K562 (cell line): ENCODE measurements at regions not wholly inside any gene's neighbourhood (a gene's known extent, or its start where the extent isn't known, plus 50 kb on each side); places are given as distances from the start of the nearest gene placed in this dataset.

Experiments used
- CREB1 ChIP-seq, 2 experiments: sonication (generic) in 1 of 2; formaldehyde crosslinking in 1 of 2; IDR thresholded peaks; 2 replicates each; pipeline versions ENCODE4 v1.6.1 to v1.8.0; 2012 to 2022; ENCODE audit warnings: inconsistent platforms in 1 of 2, mild to moderate bottlenecking in 1 of 2, missing genetic modification reagents in 1 of 2, moderate library complexity in 1 of 2
- ELF4 ChIP-seq: fragments of 450-650 bp; formaldehyde crosslinking; IDR thresholded peaks from 2 replicates; pipeline ENCODE4 v1.4.0; 2022; ENCODE audit warnings: missing genetic modification characterization
- ELK1 ChIP-seq: sonication (generic); formaldehyde crosslinking; IDR thresholded peaks from 2 replicates; pipeline ENCODE4 v1.8.1; 2022; ENCODE audit warnings: missing genetic modification reagents
- EP300 ChIP-seq: IDR thresholded peaks from 2 replicates; pipeline ENCODE4 v1.6.1; 2012; ENCODE audit warnings: low read length, improper control_type of control experiment
- HDAC3 ChIP-seq: fragments of 450-650 bp; IDR thresholded peaks from 2 replicates; pipeline ENCODE4 v1.6.1; 2018; ENCODE audit warnings: borderline replicate concordance, mild to moderate bottlenecking, moderate library complexity; ENCODE audit not compliant: partially characterized antibody
- MXD1 ChIP-seq: fragments of 250-450 bp; sonication (Bioruptor Pico); IDR thresholded peaks from 2 replicates; pipeline ENCODE4 v1.8.0; 2021; ENCODE audit warnings: borderline replicate concordance, mild to moderate bottlenecking, moderate library complexity; ENCODE audit not compliant: poor library complexity, severe bottlenecking
- NCOA2 ChIP-seq, 2 experiments: fragments of 450-650 bp; IDR thresholded peaks; 2 replicates each; pipeline ENCODE4 v1.6.1; 2018; ENCODE audit warnings: mild to moderate bottlenecking in 2 of 2, moderate library complexity in 1 of 2; ENCODE audit not compliant: partially characterized antibody in 2 of 2
- NFIC ChIP-seq: fragments of 450-650 bp; IDR thresholded peaks from 2 replicates; pipeline ENCODE4 v1.6.1; 2017; ENCODE audit warnings: mild to moderate bottlenecking, inconsistent platforms
- PREB ChIP-seq: sonication (generic); formaldehyde crosslinking; IDR thresholded peaks from 2 replicates; pipeline ENCODE4 v1.8.1; 2023; ENCODE audit warnings: mild to moderate bottlenecking, missing genetic modification reagents
- TAF1 ChIP-seq: IDR thresholded peaks from 2 replicates; pipeline ENCODE4 v1.6.1; 2011; ENCODE audit warnings: mild to moderate bottlenecking, low read length, moderate library complexity; ENCODE audit not compliant: insufficient read depth, control insufficient read depth, severe bottlenecking; ENCODE audit errors: extremely low read depth

GRCh38 chr14:106083082-106083481, 556.7 kb downstream of the TMEM121 start:
- TF ChIP-seq EP300 (no peak), TAF1 (no peak), ELK1 (CRISPR knock-in tag) (no peak), MXD1 (CRISPR knock-in tag) (no peak), CREB1 (IDR thresholded peaks at IDR 0.05) (no peak), CREB1 (CRISPR knock-in tag; IDR thresholded peaks at IDR 0.05) (no peak), NCOA2 (IDR thresholded peaks at IDR 0.05; ENCODE audit: partially characterized antibody in 2 of 2) (no peak), HDAC3 (no peak), NFIC (no peak), ELF4 (CRISPR knock-in tag) (no peak), PREB (no peak)
